ENCODE measurements at regions not wholly inside any gene's neighbourhood (a gene's known extent, or its start where the extent isn't known, plus 50 kb on each side); places are given as distances from the start of the nearest gene placed in this dataset.
A peak's percentile ranks its signal among the peaks of the same experiment; 100 is the strongest.

GRCh38 chr7:81449105-81449504 lies 320.7 kb downstream of the HGF start:
- H3K4me3 ChIP-seq (ENCODE audit: low read length, poor library complexity, severe bottlenecking), result no peak overlapping the region
- TF ChIP-seq CTCF (conservative IDR thresholded peaks at IDR 0.05; ENCODE audit: low read length) (no peak), EZH2phosphoT487 (IDR thresholded peaks at IDR 0.05; ENCODE audit: borderline replicate concordance) (no peak)
- H3K9me3 ChIP-seq (ENCODE audit: insufficient read depth, low read depth, low read length), result no peaks in the 10 kb centered on the region
- no peaks in the 10 kb centered on the region for H4K20me1 ChIP-seq (ENCODE audit: insufficient read depth, low read length, poor library complexity, severe bottlenecking)
- H3K9ac ChIP-seq (ENCODE audit: low read depth, low read length, poor library complexity, severe bottlenecking), result no peak overlapping the region
- H2AFZ ChIP-seq (ENCODE audit: low read length), result no peak overlapping the region; the same call in 1 of the 2 replicates
- H3F3A ChIP-seq (ENCODE audit: low read depth), result no peaks in the 10 kb centered on the region
- H3K4me2 ChIP-seq (ENCODE audit: low read depth, low read length, poor library complexity, severe bottlenecking), result no peak overlapping the region
- no peaks in the 10 kb centered on the region for H3K36me3 ChIP-seq (ENCODE audit: insufficient read depth, low read length)
- no peaks in the 10 kb centered on the region for H3K4me1 ChIP-seq (ENCODE audit: insufficient read depth, low read length, poor library complexity, severe bottlenecking)
- no peaks in the 10 kb centered on the region for H3K9me2 ChIP-seq (replicated peaks; ENCODE audit: low read depth, low read length)
- no peaks in the 10 kb centered on the region for H3K79me2 ChIP-seq (ENCODE audit: insufficient read depth, low read length)
- H3K27me3 ChIP-seq (ENCODE audit: insufficient read depth, low read length, poor library complexity, severe bottlenecking), result no peaks in the 10 kb centered on the region

GRCh38 chr7:81447351-81447952 lies 322.4 kb downstream of the HGF start:
- no peak overlapping the region for H3K9ac ChIP-seq (ENCODE audit: low read depth, low read length, poor library complexity, severe bottlenecking)

GRCh38 chr7:81446212-81446611 lies 323.6 kb downstream of the HGF start:
- no peaks in the 10 kb centered on the region for H3K27me3 ChIP-seq (ENCODE audit: insufficient read depth, low read length, poor library complexity, severe bottlenecking)
- H3K4me3 ChIP-seq (ENCODE audit: low read length, poor library complexity, severe bottlenecking), result no peak overlapping the region
- H3K9me2 ChIP-seq (replicated peaks; ENCODE audit: low read depth, low read length), result no peaks in the 10 kb centered on the region
- no peak overlapping the region for H3K9ac ChIP-seq (ENCODE audit: low read depth, low read length, poor library complexity, severe bottlenecking)
- no peaks in the 10 kb centered on the region for H3F3A ChIP-seq (ENCODE audit: low read depth)
- H4K20me1 ChIP-seq (ENCODE audit: insufficient read depth, low read length, poor library complexity, severe bottlenecking), result no peaks in the 10 kb centered on the region
- no peaks in the 10 kb centered on the region for H3K4me1 ChIP-seq (ENCODE audit: insufficient read depth, low read length, poor library complexity, severe bottlenecking)
- TF ChIP-seq CTCF (conservative IDR thresholded peaks at IDR 0.05; ENCODE audit: low read length), result no peak
- TF ChIP-seq EZH2phosphoT487 (IDR thresholded peaks at IDR 0.05; ENCODE audit: borderline replicate concordance), result no peak
- no peaks in the 10 kb centered on the region for H3K36me3 ChIP-seq (ENCODE audit: insufficient read depth, low read length)
- no peak overlapping the region for H2AFZ ChIP-seq (ENCODE audit: low read length)
- H3K4me2 ChIP-seq (ENCODE audit: low read depth, low read length, poor library complexity, severe bottlenecking), result no peak overlapping the region
- no peaks in the 10 kb centered on the region for H3K79me2 ChIP-seq (ENCODE audit: insufficient read depth, low read length)
- no peaks in the 10 kb centered on the region for H3K9me3 ChIP-seq (ENCODE audit: insufficient read depth, low read depth, low read length)

More at GRCh38 chr7:81447351-81447952, 322.4 kb downstream of the HGF start:
- Histone ChIP-seq H3F3A (ENCODE audit: low read depth) (no peaks in the 10 kb centered on the region), H3K4me1 (ENCODE audit: insufficient read depth, low read length, poor library complexity, severe bottlenecking) (no peaks in the 10 kb centered on the region), H2AFZ (ENCODE audit: low read length) (no peak overlapping the region), H3K9me3 (ENCODE audit: insufficient read depth, low read depth, low read length) (no peaks in the 10 kb centered on the region), H3K4me3 (ENCODE audit: low read length, poor library complexity, severe bottlenecking) (no peak overlapping the region), H3K9me2 (replicated peaks; ENCODE audit: low read depth, low read length) (no peaks in the 10 kb centered on the region), H3K27me3 (ENCODE audit: insufficient read depth, low read length, poor library complexity, severe bottlenecking) (no peaks in the 10 kb centered on the region), H3K4me2 (ENCODE audit: low read depth, low read length, poor library complexity, severe bottlenecking) (no peak overlapping the region), H3K79me2 (ENCODE audit: insufficient read depth, low read length) (no peaks in the 10 kb centered on the region), H4K20me1 (ENCODE audit: insufficient read depth, low read length, poor library complexity, severe bottlenecking) (no peaks in the 10 kb centered on the region), H3K36me3 (ENCODE audit: insufficient read depth, low read length) (no peaks in the 10 kb centered on the region)
- TF ChIP-seq CTCF (conservative IDR thresholded peaks at IDR 0.05; ENCODE audit: low read length) (peak; percentile 52), EZH2phosphoT487 (IDR thresholded peaks at IDR 0.05; ENCODE audit: borderline replicate concordance) (no peak)
